Hindlimb muscle (tissue), 1 donor: ENCODE measurements at regions not wholly inside any gene's neighbourhood (a gene's known extent, or its start where the extent isn't known, plus 50 kb on each side); places are given as distances from the start of the nearest gene placed in this dataset.
"Not testable (repeated sequence)": the region's sequence is repeated elsewhere in the genome, so short reads cannot be mapped to it uniquely, and the experiment has no call there.

Source experiments
- DNase-seq: peaks from one replicate; pipeline ENCODE4 v3.0.0-alpha.2; 2013

DNA sequence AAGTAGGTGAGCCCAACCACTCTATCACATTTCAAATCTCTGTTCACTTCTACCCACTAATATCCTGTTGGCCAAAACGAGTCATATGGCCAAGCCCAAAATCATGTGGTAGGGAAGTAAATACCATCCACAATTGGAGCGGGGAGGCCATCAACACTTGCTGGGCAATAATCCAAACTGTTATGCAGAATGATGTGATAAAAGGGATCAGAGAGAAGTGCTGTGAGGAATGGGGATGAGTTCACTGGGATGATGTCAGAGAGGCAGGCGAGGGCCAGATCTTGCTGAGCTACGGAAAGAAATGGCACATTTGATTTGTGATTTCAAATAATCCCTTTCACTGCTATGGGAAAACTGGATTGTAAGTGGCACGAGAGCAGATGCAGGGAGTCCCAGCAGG lies 188.4 kb downstream of the NPIPA8 start:
- DNase-seq = not testable (repeated sequence)

GRCh38 chr16:18146601-18147142 lies 189.9 kb downstream of the NPIPA8 start:
- not testable (repeated sequence) for DNase-seq

DNA sequence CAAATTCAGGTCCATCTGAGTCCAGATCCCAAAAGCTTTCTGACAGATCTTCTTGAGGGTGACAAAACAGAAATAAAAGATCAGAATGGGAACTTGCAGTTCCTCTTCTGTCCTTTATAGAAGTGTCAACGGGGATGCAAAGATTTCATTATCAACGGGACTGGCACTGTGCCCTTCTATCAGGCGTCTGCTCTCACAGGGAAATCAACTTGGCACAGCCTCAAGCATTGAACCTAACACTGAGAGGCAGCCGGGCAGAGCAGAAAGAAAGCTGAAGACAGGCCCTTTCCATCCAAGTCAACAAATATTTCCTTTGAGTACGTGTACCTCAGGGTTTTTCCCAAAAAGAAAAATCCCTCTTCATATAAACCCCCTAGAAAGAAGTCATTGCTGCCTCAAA lies 194.5 kb downstream of the NPIPA8 start:
- not testable (repeated sequence) for DNase-seq

DNA sequence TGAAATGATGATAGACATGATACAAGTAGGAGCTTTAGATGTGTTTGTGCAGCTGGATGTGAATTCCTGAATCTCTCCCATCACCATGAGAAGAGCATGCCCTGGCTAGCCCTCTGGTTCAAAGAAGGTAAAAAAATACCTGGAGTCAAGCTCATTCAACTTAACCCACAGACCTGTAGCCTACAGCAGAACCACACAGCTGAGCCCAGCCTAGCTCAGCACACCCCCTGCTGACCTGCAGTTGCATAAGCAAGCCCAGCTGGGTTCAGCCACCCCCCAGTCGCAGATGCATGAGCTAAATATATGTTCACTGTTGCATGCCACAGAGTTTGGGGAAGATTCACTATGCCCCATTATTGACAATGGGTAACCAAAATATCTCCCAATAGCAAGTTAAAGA lies 200.2 kb downstream of the NPIPA8 start:
- DNase-seq = not testable (repeated sequence)

DNA sequence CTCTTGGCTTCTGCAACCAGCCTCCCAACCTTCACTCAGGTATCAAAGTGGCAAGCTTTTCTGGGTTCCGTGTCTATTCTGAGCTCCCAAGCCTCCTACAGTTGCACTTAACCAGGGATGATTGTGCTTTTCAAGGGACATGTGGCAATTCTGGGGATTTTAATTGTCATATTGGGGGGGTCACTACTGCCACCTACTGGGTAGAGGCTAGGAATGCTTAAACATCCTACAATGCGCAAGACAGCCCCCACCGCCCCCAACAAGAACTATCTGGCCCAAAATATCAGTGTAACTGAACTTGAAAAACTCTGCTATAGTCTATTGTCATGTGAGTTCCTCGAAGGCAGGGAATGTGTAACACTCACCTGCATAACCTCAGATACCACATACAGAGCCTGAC lies 201.5 kb downstream of the NPIPA8 start:
- DNase-seq = not testable (repeated sequence)

- DNase-seq = not testable (repeated sequence)
Measured at GRCh38 chr16:18131587-18131986, 204.9 kb downstream of the NPIPA8 start.

DNA sequence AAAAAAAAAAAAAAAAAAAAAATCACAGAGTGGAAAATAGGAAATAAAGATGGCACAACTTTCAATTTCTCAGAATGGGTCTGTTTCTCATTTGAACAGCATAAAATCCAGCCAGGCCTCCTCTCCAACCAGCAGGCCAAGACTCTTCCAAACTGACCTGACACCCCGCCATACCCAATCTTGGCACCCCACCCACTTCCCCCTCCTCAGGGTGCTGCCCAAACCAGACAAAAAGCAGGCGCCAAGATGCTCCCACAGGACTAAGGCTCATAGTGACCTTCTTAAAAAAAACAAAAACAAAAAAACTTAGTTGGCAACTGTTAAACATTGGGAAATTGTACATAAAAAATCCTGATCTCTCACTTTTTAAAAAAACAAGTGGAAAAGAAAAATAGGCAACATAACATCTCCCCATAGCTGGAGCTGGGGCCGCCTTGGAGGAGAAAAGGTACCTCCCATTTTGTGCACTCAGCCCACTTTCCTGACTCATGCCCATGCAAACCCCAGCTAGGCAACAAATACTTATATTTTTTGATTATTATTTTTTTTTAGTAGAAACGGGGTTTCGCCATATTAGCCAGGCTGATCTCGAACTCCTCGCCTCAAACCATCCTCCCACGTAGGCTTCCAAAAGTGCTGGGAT lies 205.9 kb downstream of the NPIPA8 start:
- DNase-seq = not testable (repeated sequence)

DNA sequence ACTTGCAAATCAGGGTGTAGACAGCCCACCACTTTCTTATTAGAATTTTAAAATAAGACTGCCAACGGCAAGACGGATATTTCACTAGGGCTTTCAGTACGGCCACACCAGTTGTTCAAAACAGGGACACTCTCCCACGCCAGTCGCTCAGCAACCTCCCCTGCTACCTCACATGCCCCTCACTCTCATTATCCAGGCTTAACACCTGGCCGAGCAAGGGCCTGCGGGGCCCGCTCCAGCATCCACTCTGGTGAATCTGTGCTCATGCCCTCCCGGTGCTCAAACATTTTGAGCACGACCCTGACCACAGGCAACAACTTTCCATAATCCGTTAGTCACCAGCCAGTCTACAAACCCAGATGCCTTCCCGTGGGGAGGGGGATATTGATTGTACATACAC lies 209.5 kb downstream of the NPIPA8 start:
- DNase-seq = not testable (repeated sequence)

- not testable (repeated sequence) for DNase-seq
Measured at GRCh38 chr16:18119092-18119491, 217.4 kb downstream of the NPIPA8 start.

DNA sequence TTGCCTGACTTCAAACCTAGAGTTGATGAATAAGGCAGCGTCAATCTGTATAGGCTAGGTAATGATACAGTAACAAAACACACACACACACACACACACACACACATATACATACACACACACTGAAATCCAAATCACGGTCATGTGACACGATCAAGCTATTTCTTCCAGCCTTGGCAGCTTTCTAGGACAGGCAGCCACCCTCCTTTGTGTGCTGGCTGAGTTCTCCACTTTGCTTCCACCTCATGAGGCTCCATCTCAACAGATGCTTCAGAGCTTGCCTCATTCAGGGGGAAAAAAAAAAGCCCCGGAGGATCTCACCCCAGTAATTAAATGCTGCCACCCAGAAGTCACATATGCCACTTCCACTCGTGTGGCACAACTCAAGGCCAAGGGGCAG lies 217.9 kb downstream of the NPIPA8 start:
- not testable (repeated sequence) for DNase-seq

- not testable (repeated sequence) for DNase-seq
Measured at GRCh38 chr16:18118071-18118470, 218.5 kb downstream of the NPIPA8 start.

GRCh38 chr16:18104412-18104811 lies 232.1 kb downstream of the NPIPA8 start:
- not testable (repeated sequence) for DNase-seq

DNA sequence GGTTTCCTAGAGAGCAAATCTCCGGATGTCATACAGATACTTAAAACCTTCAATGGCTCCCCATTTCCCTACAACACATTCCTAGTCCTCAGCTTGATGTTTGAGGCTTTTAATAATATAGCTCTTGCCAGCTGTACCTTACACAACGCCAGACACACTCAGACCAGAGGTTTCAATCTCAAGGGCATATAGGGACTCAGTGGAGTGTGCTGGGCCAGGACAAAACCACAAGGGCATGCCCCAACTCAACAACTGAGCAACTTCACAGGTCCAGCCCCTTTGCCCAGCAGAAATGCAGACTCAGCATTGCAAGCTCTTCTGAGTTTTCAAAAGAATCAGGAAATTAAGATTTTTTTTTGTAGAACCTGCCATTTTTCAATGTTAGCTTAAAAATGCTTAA lies 235.5 kb downstream of the NPIPA8 start:
- not testable (repeated sequence) for DNase-seq

GRCh38 chr16:18092605-18093004 lies 243.9 kb downstream of the NPIPA8 start:
- not testable (repeated sequence) for DNase-seq

GRCh38 chr16:18080658-18081363 lies 255.7 kb downstream of the NPIPA8 start:
- DNase-seq = not testable (repeated sequence)

GRCh38 chr16:18077910-18078309 lies 258.6 kb downstream of the NPIPA8 start:
- not testable (repeated sequence) for DNase-seq

DNA sequence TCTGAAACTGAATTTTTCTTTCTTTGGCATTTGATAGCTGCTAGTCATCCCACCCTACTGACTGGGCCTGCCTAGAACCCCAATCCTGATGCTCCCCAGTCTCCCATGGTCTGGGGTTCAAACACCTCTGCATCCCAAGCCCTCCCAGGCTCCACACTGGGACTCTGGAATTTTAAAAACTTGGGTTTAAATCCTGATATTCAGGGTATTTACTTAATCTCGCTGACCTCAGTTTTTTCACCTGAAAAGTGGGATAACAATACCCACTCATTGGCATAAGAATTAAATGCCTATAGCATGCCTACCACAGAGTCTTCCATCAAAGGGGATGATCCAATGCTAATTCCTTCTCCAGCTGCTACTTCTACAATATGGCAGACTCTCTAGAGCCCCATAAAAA lies 264.4 kb downstream of the NPIPA8 start:
- DNase-seq = no peak

DNA sequence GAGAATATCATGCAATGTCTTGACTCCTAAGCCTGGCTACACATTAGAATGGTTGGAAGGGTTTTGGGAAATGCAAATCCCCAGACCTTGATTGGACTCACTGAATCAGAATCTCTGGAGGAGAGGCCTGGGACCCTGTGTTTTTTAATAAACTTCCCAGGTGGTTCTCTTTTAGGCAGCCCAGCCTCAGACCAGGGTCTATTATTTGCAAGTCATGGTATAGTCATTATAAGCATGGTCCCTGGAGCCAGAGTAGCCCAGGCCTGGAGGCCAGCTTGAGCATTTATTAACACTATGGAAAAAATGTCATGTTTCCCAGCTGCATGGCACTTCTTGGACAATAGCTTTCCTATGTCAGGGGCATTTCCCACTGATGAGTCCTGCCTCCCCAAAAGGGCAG lies 266.9 kb downstream of the NPIPA8 start:
- no peak for DNase-seq

DNA sequence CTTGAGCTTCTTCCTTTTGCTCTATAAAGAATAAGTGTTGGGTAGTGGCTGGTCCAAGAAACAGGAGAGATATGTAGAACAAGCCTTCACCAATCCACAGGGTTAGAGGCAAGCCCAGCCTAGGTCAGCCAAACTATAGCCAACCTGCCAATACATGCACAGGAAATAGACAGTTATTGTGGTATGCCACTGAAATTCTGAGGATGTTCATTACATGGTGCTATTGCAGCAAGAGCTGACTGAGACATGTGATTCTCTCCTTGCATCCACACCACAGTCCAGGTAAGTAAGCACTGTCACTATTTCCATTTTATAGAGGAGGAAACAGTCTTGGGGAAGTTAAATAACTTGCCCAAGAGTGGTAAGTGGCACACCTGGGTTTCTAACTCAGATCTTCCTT lies 268.1 kb downstream of the NPIPA8 start:
- DNase-seq = no peak

GRCh38 chr16:18062713-18063112 lies 273.8 kb downstream of the NPIPA8 start:
- DNase-seq = no peak

- no peak for DNase-seq
Measured at GRCh38 chr16:18060351-18060750, 276.2 kb downstream of the NPIPA8 start.

- no peak for DNase-seq
Measured at GRCh38 chr16:18059577-18059976, 277.0 kb downstream of the NPIPA8 start.

- no peak for DNase-seq
Measured at GRCh38 chr16:18059089-18059488, 277.4 kb downstream of the NPIPA8 start.

GRCh38 chr16:18055411-18055916 lies 281.1 kb downstream of the NPIPA8 start:
- DNase-seq = no peak
